GM23338 (cell line): ENCODE measurements at regions not wholly inside any gene's neighbourhood (a gene's known extent, or its start where the extent isn't known, plus 50 kb on each side); places are given as distances from the start of the nearest gene placed in this dataset.

ENCODE experiments used
- CREB1 ChIP-seq: fragments of 250-450 bp; sonication (Bioruptor Pico); IDR thresholded peaks from 2 replicates; pipeline ENCODE4 v1.5.0; 2020; ENCODE audit warnings: low read depth, mild to moderate bottlenecking, moderate library complexity
- CTCF ChIP-seq, 2 experiments: fragments of 200-600 bp in 1 of 2; sonication (generic) in 1 of 2; conservative IDR thresholded peaks; 2 replicates each; pipeline versions ENCODE4 v1.5.1 to v1.6.1; 2016 to 2017; ENCODE audit warnings: antibody characterized with exemption in 2 of 2, low read depth in 2 of 2, mild to moderate bottlenecking in 2 of 2, moderate library complexity in 1 of 2
- ETS1 ChIP-seq: IDR thresholded peaks from 2 replicates; pipeline ENCODE4 v1.6.1; 2016; ENCODE audit warnings: antibody characterized with exemption
- EZH2 ChIP-seq: fragments of 200-600 bp; sonication (generic); IDR thresholded peaks from one replicate; pipeline ENCODE4 v1.8.0; 2017; ENCODE audit warnings: antibody characterized with exemption, mild to moderate bottlenecking, low read depth; ENCODE audit not compliant: unreplicated experiment
- EZH2phosphoT487 ChIP-seq: fragments of 200-600 bp; sonication (generic); IDR thresholded peaks from one replicate; pipeline ENCODE4 v1.8.1; 2018; ENCODE audit warnings: antibody characterized with exemption; ENCODE audit not compliant: unreplicated experiment
- JUNB ChIP-seq: IDR thresholded peaks from one replicate; pipeline ENCODE4 v1.6.1; 2016; ENCODE audit warnings: antibody characterized with exemption; ENCODE audit not compliant: unreplicated experiment
- NANOG ChIP-seq: IDR thresholded peaks from 2 replicates; pipeline ENCODE4 v1.6.1; 2016; ENCODE audit warnings: antibody characterized with exemption, borderline replicate concordance
- POLR2AphosphoS5 ChIP-seq: IDR thresholded peaks from 2 replicates; pipeline ENCODE4 v1.6.1; 2016; ENCODE audit warnings: antibody characterized with exemption, low read depth
- REST ChIP-seq: IDR thresholded peaks from one replicate; pipeline ENCODE4 v1.6.1; 2018; ENCODE audit warnings: antibody characterized with exemption; ENCODE audit not compliant: unreplicated experiment
- STAT1 ChIP-seq: IDR thresholded peaks from one replicate; pipeline ENCODE4 v1.6.1; 2016; ENCODE audit warnings: antibody characterized with exemption; ENCODE audit not compliant: unreplicated experiment
- ZNF114 ChIP-seq: fragments of 250-450 bp; sonication (Bioruptor Pico); IDR thresholded peaks from 2 replicates; pipeline ENCODE4 v1.5.0; 2020; ENCODE audit warnings: mild to moderate bottlenecking, moderate library complexity
- ZNF331 ChIP-seq: fragments of 250-450 bp; sonication (Bioruptor Pico); IDR thresholded peaks from 2 replicates; pipeline ENCODE4 v1.5.0; 2020; ENCODE audit warnings: low read depth, mild to moderate bottlenecking, moderate library complexity
- ZNF462 ChIP-seq: fragments of 250-450 bp; sonication (Bioruptor Pico); IDR thresholded peaks from 2 replicates; pipeline ENCODE4 v1.5.0; 2020; ENCODE audit warnings: mild to moderate bottlenecking, moderate library complexity

GRCh38 chr9:99411068-99411467, 189.0 kb downstream of the SEC61B start:
- TF ChIP-seq CTCF (conservative IDR thresholded peaks at IDR 0.05; ENCODE audit: low read depth in 2 of 2) (no peak), STAT1 (no peak), EZH2 (no peak), EZH2phosphoT487 (no peak), POLR2AphosphoS5 (no peak), REST (no peak), JUNB (no peak), ETS1 (no peak), CREB1 (CRISPR knock-in tag) (no peak), NANOG (no peak), ZNF331 (CRISPR knock-in tag) (no peak), ZNF114 (CRISPR knock-in tag) (no peak), ZNF462 (CRISPR knock-in tag) (no peak)
